ENCODE measurements at regions not wholly inside any gene's neighbourhood (a gene's known extent, or its start where the extent isn't known, plus 50 kb on each side); places are given as distances from the start of the nearest gene placed in this dataset.

DNA sequence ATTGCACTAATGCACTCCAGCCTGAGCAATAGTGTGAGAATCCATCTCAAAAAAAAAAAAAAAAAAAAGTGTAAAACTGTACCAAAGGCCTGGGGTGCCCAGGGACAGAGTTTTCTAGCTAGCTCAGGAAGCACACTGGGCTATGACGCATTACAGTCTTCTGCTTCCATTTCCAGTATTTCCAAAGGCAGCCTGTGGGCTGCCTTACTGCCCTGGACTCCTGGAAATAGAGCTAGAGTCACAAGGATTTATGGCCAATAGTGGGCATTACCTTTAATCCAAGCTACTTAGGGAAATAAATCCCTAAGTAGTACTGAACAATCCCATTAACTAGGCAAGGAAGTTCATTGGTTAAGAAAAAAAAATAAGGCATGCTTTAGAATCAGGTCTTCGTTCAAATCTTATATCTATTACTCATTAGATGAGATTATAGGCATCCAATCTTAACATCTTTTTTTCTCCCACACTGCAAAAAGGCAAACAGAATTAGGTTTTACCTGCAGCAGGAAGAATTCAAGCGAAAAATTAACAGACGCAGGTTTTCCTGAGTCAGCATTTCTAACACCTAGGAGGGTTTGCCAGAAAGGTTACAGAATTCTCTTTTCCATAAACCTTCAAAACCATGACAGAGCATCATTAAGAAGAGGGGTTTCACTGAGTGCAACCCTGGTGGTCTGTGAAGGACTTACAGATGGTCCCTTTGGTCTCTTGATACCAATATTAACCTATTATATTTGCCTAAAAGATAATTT is 85.6 kb upstream of the CCDC112 start:
- TF ChIP-seq CTCF (IDR thresholded peaks at IDR 0.05; ENCODE audit: insufficient read depth, low read length): no peak
- DNase-seq (ENCODE audit: low read depth): no peak
- no peak overlapping the region for H3K4me3 ChIP-seq (ENCODE audit: low read depth, low read length)

- TF ChIP-seq CTCF (IDR thresholded peaks at IDR 0.05; ENCODE audit: insufficient read depth, low read length): no peak
- no peak overlapping the region for H3K4me3 ChIP-seq (ENCODE audit: low read depth, low read length)
- no peak for DNase-seq (ENCODE audit: low read depth)
Measured at GRCh38 chr5:115379622-115380344, 83.3 kb upstream of the CCDC112 start.

GRCh38 chr5:115378754-115379153 is 82.3 kb upstream of the CCDC112 start:
- no peak overlapping the region for H3K4me3 ChIP-seq (ENCODE audit: low read depth, low read length)
- TF ChIP-seq CTCF (IDR thresholded peaks at IDR 0.05; ENCODE audit: insufficient read depth, low read length): no peak
- DNase-seq (ENCODE audit: low read depth): no peak

DNA sequence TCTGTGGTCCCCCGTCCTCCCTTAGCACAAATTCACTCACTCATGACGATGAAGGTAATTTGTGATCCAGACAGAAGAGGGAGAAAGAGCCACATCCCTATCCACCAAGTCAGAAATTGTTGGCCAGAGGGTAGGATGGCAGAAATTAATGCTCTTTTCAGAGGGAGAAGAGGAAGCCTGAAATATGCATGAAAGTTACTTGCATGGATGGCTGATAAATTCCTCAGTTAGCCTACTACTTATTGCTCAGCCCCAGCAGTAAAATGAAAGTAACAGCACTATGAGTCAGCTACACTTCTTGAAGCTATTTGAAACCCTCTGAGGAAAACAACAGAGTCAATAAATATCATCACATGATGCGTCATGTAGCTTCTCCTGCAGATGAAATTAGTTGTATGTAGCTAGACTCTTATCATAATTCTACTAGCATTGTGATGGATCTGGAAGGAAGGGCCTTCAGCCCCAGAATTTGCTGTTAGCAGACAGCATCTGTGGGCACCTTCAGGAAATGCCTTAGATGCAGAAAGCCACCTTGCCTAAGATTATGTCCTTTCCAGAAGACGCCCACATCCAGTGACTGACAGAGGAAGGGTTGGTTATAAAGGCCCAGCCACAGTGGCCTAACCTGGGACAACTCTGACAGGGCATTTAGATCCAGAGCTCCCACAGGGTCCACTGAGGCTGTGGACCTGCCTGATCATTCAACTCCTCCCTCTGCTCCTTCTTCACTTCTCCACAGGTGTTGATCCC is 81.2 kb upstream of the CCDC112 start:
- peak; percentile 58 for TF ChIP-seq CTCF (IDR thresholded peaks at IDR 0.05; ENCODE audit: insufficient read depth, low read length)
- no peak overlapping the region for H3K4me3 ChIP-seq (ENCODE audit: low read depth, low read length)
- DNase-seq (ENCODE audit: low read depth): peak; percentile 89

DNA sequence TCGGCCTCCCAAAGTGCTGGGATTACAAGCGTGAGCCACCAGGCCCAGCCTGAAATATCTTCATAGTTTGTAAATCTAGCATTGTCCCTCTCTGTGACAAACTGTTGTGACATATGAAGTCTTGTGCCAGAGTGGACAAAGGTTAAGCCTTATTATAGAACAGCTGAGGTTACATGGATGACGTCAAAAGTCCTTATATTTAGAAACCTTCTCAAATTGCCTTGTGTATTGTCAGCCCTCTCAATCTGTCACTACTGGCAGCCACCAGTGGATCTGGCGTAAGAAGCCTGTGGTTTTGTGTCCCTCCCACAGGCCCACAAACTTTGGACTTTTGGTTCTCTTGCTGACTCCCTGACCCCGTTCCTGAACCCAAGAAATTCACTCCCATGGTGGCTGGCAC is 79.4 kb upstream of the CCDC112 start:
- H3K4me3 ChIP-seq (ENCODE audit: low read depth, low read length): no peak overlapping the region
- TF ChIP-seq CTCF (IDR thresholded peaks at IDR 0.05; ENCODE audit: insufficient read depth, low read length): no peak
- no peak for DNase-seq (ENCODE audit: low read depth)

GRCh38 chr5:115374057-115374775 is 77.8 kb upstream of the CCDC112 start:
- H3K4me3 ChIP-seq (ENCODE audit: low read depth, low read length): no peak overlapping the region
- DNase-seq (ENCODE audit: low read depth): no peak
- no peak for TF ChIP-seq CTCF (IDR thresholded peaks at IDR 0.05; ENCODE audit: insufficient read depth, low read length)

All from fibroblast of the aortic adventitia (primary cell).